ENCODE measurements at regions not wholly inside any gene's neighbourhood (a gene's known extent, or its start where the extent isn't known, plus 50 kb on each side); places are given as distances from the start of the nearest gene placed in this dataset.

- TF ChIP-seq CTCF (IDR thresholded peaks at IDR 0.05) (no peak), EZH2 (IDR thresholded peaks at IDR 0.05) (no peak)
Measured at GRCh38 chr2:8031370-8031769, 650.5 kb upstream of the ID2 start.
